Neural cell (in vitro differentiated cells): ENCODE measurements at regions not wholly inside any gene's neighbourhood (a gene's known extent, or its start where the extent isn't known, plus 50 kb on each side); places are given as distances from the start of the nearest gene placed in this dataset.

Source experiments
- CTCF ChIP-seq: fragments of 450-650 bp; IDR thresholded peaks from 2 replicates; pipeline ENCODE4 v1.5.1; 2014; ENCODE audit warnings: antibody characterized with exemption, mild to moderate bottlenecking, moderate library complexity; ENCODE audit not compliant: poor library complexity, severe bottlenecking
- EZH2 ChIP-seq: fragments of 200-600, 300-800 bp; shearing (Covaris generic), sonication (generic); IDR thresholded peaks from 2 replicates; pipeline ENCODE4 v1.6.1; 2014; ENCODE audit warnings: antibody characterized with exemption, low read length, borderline replicate concordance, mild to moderate bottlenecking; ENCODE audit not compliant: insufficient read depth, poor library complexity, severe bottlenecking
- POLR2AphosphoS5 ChIP-seq: IDR thresholded peaks from 2 replicates; pipeline ENCODE4 v1.6.1; 2012
- RAD21 ChIP-seq: fragments of 450-650 bp; conservative IDR thresholded peaks from 2 replicates; pipeline ENCODE4 v1.6.1; 2014; ENCODE audit warnings: antibody characterized with exemption, mild to moderate bottlenecking, moderate library complexity
- TAF1 ChIP-seq: IDR thresholded peaks from 2 replicates; pipeline ENCODE4 v1.6.1; 2012; ENCODE audit warnings: low read depth

GRCh38 chr7:131010717-131011431, 276.9 kb upstream of the KLF14 start:
- no peak for TF ChIP-seq CTCF
- no peak for TF ChIP-seq RAD21
- no peak for TF ChIP-seq EZH2
- no peak for TF ChIP-seq TAF1
- TF ChIP-seq POLR2AphosphoS5 = no peak
